HEK293 (cell line): ENCODE measurements at regions not wholly inside any gene's neighbourhood (a gene's known extent, or its start where the extent isn't known, plus 50 kb on each side); places are given as distances from the start of the nearest gene placed in this dataset.
A peak's percentile ranks its signal among the peaks of the same experiment; 100 is the strongest.

Experiments
- CTCF ChIA-PET: fragments of 350-600 bp; formaldehyde crosslinking; extraction: SDS; loops from one replicate; lab custom pipeline; 2021; ENCODE audit warnings: antibody characterized with exemption; lab: Yijun Ruan, JAX
- POLR2A ChIA-PET: fragments of 300-600 bp; formaldehyde crosslinking; extraction: SDS; loops from one replicate; lab custom pipeline; 2020; ENCODE audit warnings: antibody characterized with exemption, inconsistent platforms; lab: Yijun Ruan, JAX
- H3K27ac ChIP-seq: fragments of 200-500 bp; sonication (Bioruptor generic); 2 replicates; pipeline ENCODE4 v1.5.1; 2014; ENCODE audit warnings: low read depth, low read length, control low read depth, inconsistent platforms; ENCODE audit errors: extremely low read depth
- H3K36me3 ChIP-seq, 2 experiments: fragments of 200-500 bp in 1 of 2; sonication (Bioruptor generic) in 1 of 2; 1 replicate in 1 of 2; 2 replicates in 1 of 2; pipeline ENCODE4 v1.5.1; 2014 to 2017; ENCODE audit warnings: inconsistent platforms in 2 of 2, low read length in 2 of 2; ENCODE audit not compliant: control insufficient read depth in 2 of 2, insufficient read depth in 1 of 2
- H3K4me1 ChIP-seq: fragments of 200-500 bp; sonication (Bioruptor generic); 2 replicates; pipeline ENCODE4 v1.5.1; 2014; ENCODE audit warnings: mild to moderate bottlenecking, low read length, inconsistent platforms; ENCODE audit not compliant: control insufficient read depth, insufficient read depth
- H3K4me3 ChIP-seq: 2 replicates; pipeline ENCODE4 v1.5.1; 2011; ENCODE audit warnings: low read depth, mild to moderate bottlenecking, control low read depth, low read length, moderate library complexity
- H3K9me3 ChIP-seq: fragments of 200-500 bp; sonication (Bioruptor generic); 2 replicates; pipeline ENCODE4 v1.5.1; 2014; ENCODE audit warnings: low read depth, low read length, inconsistent platforms; ENCODE audit not compliant: control insufficient read depth, insufficient read depth
- ATF2 ChIP-seq: fragments of 450-650 bp; formaldehyde crosslinking; IDR thresholded peaks from 2 replicates; pipeline ENCODE4 v1.5.1; 2016; ENCODE audit warnings: missing biosample characterization, missing genetic modification characterization, low read depth
- FEZF1 ChIP-seq: fragments of 450-650 bp; formaldehyde crosslinking; IDR thresholded peaks from 2 replicates; pipeline ENCODE4 v1.5.1; 2016; ENCODE audit warnings: missing biosample characterization, missing genetic modification characterization
- KLF10 ChIP-seq: fragments of 450-650 bp; IDR thresholded peaks from 2 replicates; pipeline ENCODE4 v1.5.1; 2018; ENCODE audit warnings: missing biosample characterization, mild to moderate bottlenecking, missing genetic modification characterization
- KLF9 ChIP-seq: fragments of 450-650 bp; formaldehyde crosslinking; IDR thresholded peaks from 2 replicates; pipeline ENCODE4 v1.5.1; 2016; ENCODE audit warnings: missing biosample characterization, missing genetic modification characterization, low read depth
- PRDM10 ChIP-seq: fragments of 450-650 bp; formaldehyde crosslinking; IDR thresholded peaks from 2 replicates; pipeline ENCODE4 v1.5.1; 2016; ENCODE audit warnings: missing biosample characterization, missing genetic modification characterization
- PRDM6 ChIP-seq: fragments of 450-650 bp; formaldehyde crosslinking; IDR thresholded peaks from 2 replicates; pipeline ENCODE4 v1.5.1; 2017; ENCODE audit warnings: missing biosample characterization, missing genetic modification characterization
- REST ChIP-seq: fragments of 450-650 bp; formaldehyde crosslinking; IDR thresholded peaks from 2 replicates; pipeline ENCODE4 v1.5.1; 2016; ENCODE audit warnings: missing biosample characterization, missing genetic modification characterization
- SCRT2 ChIP-seq: fragments of 450-650 bp; formaldehyde crosslinking; IDR thresholded peaks from 2 replicates; pipeline ENCODE4 v1.5.1; 2016; ENCODE audit warnings: missing biosample characterization, missing genetic modification characterization
- ZBTB7A ChIP-seq: fragments of 450-650 bp; formaldehyde crosslinking; IDR thresholded peaks from 2 replicates; pipeline ENCODE4 v1.5.1; 2016; ENCODE audit warnings: low read depth, missing biosample characterization, missing genetic modification characterization
- ZEB2 ChIP-seq: fragments of 450-650 bp; formaldehyde crosslinking; IDR thresholded peaks from 2 replicates; pipeline ENCODE4 v1.5.1; 2016; ENCODE audit warnings: missing biosample characterization, missing genetic modification characterization
- ZNF10 ChIP-seq: fragments of 450-650 bp; formaldehyde crosslinking; IDR thresholded peaks from 2 replicates; pipeline ENCODE4 v1.5.1; 2017; ENCODE audit warnings: missing biosample characterization, missing genetic modification characterization
- ZNF132 ChIP-seq: fragments of 450-650 bp; formaldehyde crosslinking; IDR thresholded peaks from 2 replicates; pipeline ENCODE4 v1.5.1; 2017; ENCODE audit warnings: missing biosample characterization, missing genetic modification characterization, borderline replicate concordance
- ZNF16 ChIP-seq: fragments of 450-650 bp; formaldehyde crosslinking; IDR thresholded peaks from 2 replicates; pipeline ENCODE4 v1.5.1; 2016; ENCODE audit warnings: low read depth, missing biosample characterization, missing genetic modification characterization
- ZNF174 ChIP-seq: fragments of 450-650 bp; formaldehyde crosslinking; IDR thresholded peaks from 2 replicates; pipeline ENCODE4 v1.5.0; 2017; ENCODE audit warnings: missing biosample characterization, mild to moderate bottlenecking, missing genetic modification characterization
- ZNF223 ChIP-seq: fragments of 450-650 bp; formaldehyde crosslinking; IDR thresholded peaks from 2 replicates; pipeline ENCODE4 v1.5.1; 2016; ENCODE audit warnings: missing biosample characterization, missing genetic modification characterization
- ZNF302 ChIP-seq: fragments of 450-650 bp; formaldehyde crosslinking; IDR thresholded peaks from 2 replicates; pipeline ENCODE4 v1.5.1; 2016; ENCODE audit warnings: missing biosample characterization, missing genetic modification characterization, low read depth
- ZNF350 ChIP-seq: fragments of 450-650 bp; formaldehyde crosslinking; IDR thresholded peaks from 2 replicates; pipeline ENCODE4 v1.5.0; 2017; ENCODE audit warnings: missing biosample characterization, mild to moderate bottlenecking, missing genetic modification characterization
- ZNF544 ChIP-seq: fragments of 450-650 bp; formaldehyde crosslinking; IDR thresholded peaks from 2 replicates; pipeline ENCODE4 v1.5.0; 2017; ENCODE audit warnings: missing biosample characterization, missing genetic modification characterization
- ZNF555 ChIP-seq: fragments of 450-650 bp; formaldehyde crosslinking; conservative IDR thresholded peaks from 2 replicates; pipeline ENCODE4 v1.5.1; 2017; ENCODE audit warnings: missing biosample characterization, mild to moderate bottlenecking, missing genetic modification characterization, inconsistent platforms
- ZNF560 ChIP-seq: fragments of 450-650 bp; formaldehyde crosslinking; IDR thresholded peaks from 2 replicates; pipeline ENCODE4 v1.5.1; 2017; ENCODE audit warnings: missing biosample characterization, missing genetic modification characterization, borderline replicate concordance
- ZNF596 ChIP-seq: fragments of 450-650 bp; IDR thresholded peaks from 2 replicates; pipeline ENCODE4 v1.5.0; 2018; ENCODE audit warnings: missing biosample characterization, mild to moderate bottlenecking, missing genetic modification characterization, moderate library complexity
- ZNF792 ChIP-seq: fragments of 450-650 bp; formaldehyde crosslinking; IDR thresholded peaks from 2 replicates; pipeline ENCODE4 v1.5.1; 2016; ENCODE audit warnings: missing biosample characterization, missing genetic modification characterization

- TF ChIP-seq ZNF10 (no peak), ZNF544 (no peak), ZEB2 (tag by site-specific recombination) (no peak), ZNF174 (tag by site-specific recombination) (no peak), ZNF223 (tag by site-specific recombination) (no peak)
- ChIA-PET POLR2A (no interaction called here), CTCF (no interaction called here)
- Histone ChIP-seq H3K36me3 (no peaks in the 10 kb centered on the region), H3K4me3 (no peak overlapping the region), H3K4me1 (no peaks in the 10 kb centered on the region; the same call in 1 of the 2 replicates), H3K9me3 (no peaks in the 10 kb centered on the region), H3K27ac (no peak overlapping the region)
These were observed 177.6 kb upstream of the FGF13 start for GRCh38 chrX:138889149-138889548.

GRCh38 chrX:138886769-138887168 lies 175.3 kb upstream of the FGF13 start:
- Histone ChIP-seq H3K4me1 (no peaks in the 10 kb centered on the region; the same call in 1 of the 2 replicates), H3K9me3 (no peaks in the 10 kb centered on the region), H3K27ac (no peak overlapping the region), H3K4me3 (no peak overlapping the region), H3K36me3 (no peaks in the 10 kb centered on the region)
- TF ChIP-seq FEZF1 (0 out of 2 replicates have a peak, but pooled peaks have one; percentile 12), PRDM10 (tag by site-specific recombination) (no peak), ZBTB7A (tag by site-specific recombination) (no peak), PRDM6 (tag by site-specific recombination) (peak; percentile 30; the same call in 1 of the 2 replicates), ATF2 (tag by site-specific recombination) (no peak), ZNF16 (tag by site-specific recombination) (no peak)
- POLR2A ChIA-PET, result no interaction called here
- CTCF ChIA-PET, result no interaction called here

DNA sequence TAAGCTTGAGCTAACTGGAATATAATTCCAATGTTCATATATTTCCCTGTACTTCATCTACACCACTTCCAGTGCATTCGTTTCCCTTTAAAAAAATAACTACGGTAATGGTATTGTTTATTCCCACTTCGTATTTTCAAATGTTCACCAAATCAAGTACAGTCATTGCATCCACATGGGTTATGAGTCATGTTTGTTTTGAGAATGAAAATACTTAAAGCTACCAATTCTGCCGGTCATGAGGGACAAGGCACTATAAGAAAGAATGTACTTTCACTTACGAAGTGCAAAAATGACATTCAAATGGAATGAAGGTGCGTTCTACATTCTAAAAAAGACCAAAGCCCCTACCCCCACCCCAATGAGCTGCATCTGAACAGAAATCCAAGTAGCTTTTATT lies 174.4 kb upstream of the FGF13 start:
- no peak overlapping the region for H3K27ac ChIP-seq
- no peak overlapping the region for H3K4me3 ChIP-seq
- TF ChIP-seq SCRT2 (tag by site-specific recombination) (no peak), KLF10 (tag by site-specific recombination) (no peak), ZNF350 (tag by site-specific recombination) (no peak), REST (tag by site-specific recombination) (no peak), ZNF132 (tag by site-specific recombination) (no peak), ZNF555 (tag by site-specific recombination) (no peak), KLF9 (no peak), ZNF560 (tag by site-specific recombination) (no peak), ZNF596 (tag by site-specific recombination) (no peak), ZNF302 (tag by site-specific recombination) (no peak), ZNF792 (no peak)
- TF ChIP-seq, all 188 proteins: peak for 0
- CTCF ChIA-PET, result no interaction called here
- POLR2A ChIA-PET, result no interaction called here
- Histone ChIP-seq H3K36me3 (no peaks in the 10 kb centered on the region), H3K9me3 (no peaks in the 10 kb centered on the region), H3K4me1 (no peaks in the 10 kb centered on the region; the same call in 1 of the 2 replicates)
